LNCAP (cell line): ENCODE measurements at regions not wholly inside any gene's neighbourhood (a gene's known extent, or its start where the extent isn't known, plus 50 kb on each side); places are given as distances from the start of the nearest gene placed in this dataset.

Experiments
- TF ChIP-seq, protein P1 (sequence below): fragments of 450-650 bp; IDR thresholded peaks from 2 replicates; pipeline ENCODE4 v1.5.1; 2017; ENCODE audit warnings: mild to moderate bottlenecking

GRCh38 chr6:84317463-84317862 is 90.0 kb upstream of the CEP162 start:
- TF ChIP-seq, protein P1, sequence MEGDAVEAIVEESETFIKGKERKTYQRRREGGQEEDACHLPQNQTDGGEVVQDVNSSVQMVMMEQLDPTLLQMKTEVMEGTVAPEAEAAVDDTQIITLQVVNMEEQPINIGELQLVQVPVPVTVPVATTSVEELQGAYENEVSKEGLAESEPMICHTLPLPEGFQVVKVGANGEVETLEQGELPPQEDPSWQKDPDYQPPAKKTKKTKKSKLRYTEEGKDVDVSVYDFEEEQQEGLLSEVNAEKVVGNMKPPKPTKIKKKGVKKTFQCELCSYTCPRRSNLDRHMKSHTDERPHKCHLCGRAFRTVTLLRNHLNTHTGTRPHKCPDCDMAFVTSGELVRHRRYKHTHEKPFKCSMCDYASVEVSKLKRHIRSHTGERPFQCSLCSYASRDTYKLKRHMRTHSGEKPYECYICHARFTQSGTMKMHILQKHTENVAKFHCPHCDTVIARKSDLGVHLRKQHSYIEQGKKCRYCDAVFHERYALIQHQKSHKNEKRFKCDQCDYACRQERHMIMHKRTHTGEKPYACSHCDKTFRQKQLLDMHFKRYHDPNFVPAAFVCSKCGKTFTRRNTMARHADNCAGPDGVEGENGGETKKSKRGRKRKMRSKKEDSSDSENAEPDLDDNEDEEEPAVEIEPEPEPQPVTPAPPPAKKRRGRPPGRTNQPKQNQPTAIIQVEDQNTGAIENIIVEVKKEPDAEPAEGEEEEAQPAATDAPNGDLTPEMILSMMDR = no peak

GRCh38 chr6:84314377-84314898 is 87.0 kb upstream of the CEP162 start:
- TF ChIP-seq, protein P1 = no peak

- TF ChIP-seq, protein P1 = no peak
Observed at GRCh38 chr6:84309336-84309735, 81.9 kb upstream of the CEP162 start.

- TF ChIP-seq, protein P1 = no peak
Observed at GRCh38 chr6:84304881-84305280, 77.4 kb upstream of the CEP162 start.

DNA sequence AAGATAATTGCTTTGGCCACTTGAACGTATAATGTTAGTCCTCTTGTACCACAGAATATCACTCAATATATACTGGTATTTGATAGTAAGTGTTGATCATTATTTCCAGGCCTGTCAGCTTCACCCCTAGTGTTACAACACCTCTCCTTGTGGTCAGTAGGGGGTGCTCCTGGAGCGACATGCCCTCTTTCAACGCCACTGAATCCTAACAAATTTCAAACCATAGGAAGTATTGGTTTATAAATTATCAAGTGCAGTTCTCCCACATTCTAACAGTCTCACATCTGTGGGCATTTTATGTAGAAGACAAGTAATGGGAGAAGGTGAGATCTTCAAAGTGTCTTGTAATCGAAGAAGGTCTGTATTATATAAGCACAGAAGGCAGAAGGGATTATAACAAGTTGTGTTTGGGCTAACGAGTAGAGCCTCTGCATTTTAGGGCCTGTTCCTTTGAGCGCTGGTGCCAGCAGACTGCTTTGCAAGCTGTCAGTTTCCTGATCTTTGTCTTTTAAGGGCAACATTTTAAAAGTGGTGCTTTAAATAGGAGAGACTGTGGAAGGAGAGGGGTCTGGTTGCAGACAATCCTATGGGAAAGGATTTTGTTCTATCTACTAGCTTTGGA is 57.1 kb upstream of the CEP162 start:
- TF ChIP-seq, protein P1 = peak; percentile 39

DNA sequence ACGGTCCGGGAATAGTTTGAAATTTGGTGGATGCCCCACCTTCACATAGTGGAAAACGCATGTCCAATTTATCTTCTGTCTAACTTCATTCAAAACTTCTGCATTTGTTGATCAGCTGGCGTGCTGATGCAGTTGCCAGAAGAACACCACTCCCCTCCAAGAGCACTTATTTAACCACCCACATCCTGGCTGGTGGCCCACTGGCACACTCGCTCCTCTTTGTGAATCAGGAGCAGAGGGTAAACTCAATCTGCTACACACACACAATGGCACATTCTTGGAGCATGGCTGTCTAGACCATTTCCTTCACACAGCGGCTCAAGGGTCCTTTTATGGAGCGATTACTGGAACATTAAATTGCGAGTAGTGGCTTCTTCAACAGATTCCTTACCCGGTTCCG is 55.1 kb upstream of the CEP162 start:
- TF ChIP-seq, protein P1 = no peak

GRCh38 chr6:84280639-84281038 is 53.2 kb upstream of the CEP162 start:
- TF ChIP-seq, protein P1 = no peak

DNA sequence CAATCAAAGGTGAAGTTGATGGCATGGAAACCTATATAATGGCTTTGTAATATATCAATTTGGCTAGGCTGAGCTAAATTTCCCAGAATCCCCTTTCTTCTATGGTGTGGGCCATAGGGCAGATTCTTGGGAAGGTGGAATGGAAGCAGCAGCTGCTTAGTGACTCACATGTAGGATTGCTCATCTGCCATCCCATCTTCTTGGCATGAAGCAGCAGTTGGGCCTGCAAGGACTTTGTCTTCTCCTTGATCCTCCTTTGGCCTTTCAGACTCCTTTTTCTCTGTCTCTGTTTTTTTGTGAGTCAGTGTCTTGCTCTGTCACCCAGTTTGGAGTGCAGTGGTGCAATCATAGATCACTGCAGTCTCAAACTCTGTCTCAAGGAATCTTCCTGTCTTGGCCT is 52.6 kb upstream of the CEP162 start:
- TF ChIP-seq, protein P1 = no peak
